ENCODE measurements at regions not wholly inside any gene's neighbourhood (a gene's known extent, or its start where the extent isn't known, plus 50 kb on each side); places are given as distances from the start of the nearest gene placed in this dataset.

DNA sequence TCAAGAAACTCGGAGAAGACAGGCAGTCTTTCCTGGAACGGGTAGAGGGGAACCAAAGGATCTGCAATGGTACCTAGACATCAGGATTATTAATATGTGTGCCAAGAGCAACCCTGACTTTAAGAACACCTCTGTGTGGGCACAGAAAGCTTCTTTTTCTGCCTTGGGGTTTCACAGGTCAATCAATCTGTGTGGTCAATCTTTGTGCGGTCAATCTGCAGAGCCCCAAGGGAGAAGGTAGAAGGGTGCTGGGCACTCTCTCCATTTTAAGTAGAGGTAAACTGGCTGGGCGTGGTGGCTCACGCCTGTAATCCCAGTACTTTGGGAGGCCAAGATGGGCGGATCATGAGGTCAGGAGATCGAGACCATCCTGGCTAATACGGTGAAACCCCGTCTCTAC lies 100.7 kb downstream of the ARF6 start:
- TF ChIP-seq, protein P1, sequence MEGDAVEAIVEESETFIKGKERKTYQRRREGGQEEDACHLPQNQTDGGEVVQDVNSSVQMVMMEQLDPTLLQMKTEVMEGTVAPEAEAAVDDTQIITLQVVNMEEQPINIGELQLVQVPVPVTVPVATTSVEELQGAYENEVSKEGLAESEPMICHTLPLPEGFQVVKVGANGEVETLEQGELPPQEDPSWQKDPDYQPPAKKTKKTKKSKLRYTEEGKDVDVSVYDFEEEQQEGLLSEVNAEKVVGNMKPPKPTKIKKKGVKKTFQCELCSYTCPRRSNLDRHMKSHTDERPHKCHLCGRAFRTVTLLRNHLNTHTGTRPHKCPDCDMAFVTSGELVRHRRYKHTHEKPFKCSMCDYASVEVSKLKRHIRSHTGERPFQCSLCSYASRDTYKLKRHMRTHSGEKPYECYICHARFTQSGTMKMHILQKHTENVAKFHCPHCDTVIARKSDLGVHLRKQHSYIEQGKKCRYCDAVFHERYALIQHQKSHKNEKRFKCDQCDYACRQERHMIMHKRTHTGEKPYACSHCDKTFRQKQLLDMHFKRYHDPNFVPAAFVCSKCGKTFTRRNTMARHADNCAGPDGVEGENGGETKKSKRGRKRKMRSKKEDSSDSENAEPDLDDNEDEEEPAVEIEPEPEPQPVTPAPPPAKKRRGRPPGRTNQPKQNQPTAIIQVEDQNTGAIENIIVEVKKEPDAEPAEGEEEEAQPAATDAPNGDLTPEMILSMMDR (conservative IDR thresholded peaks at IDR 0.05; ENCODE audit: low read length): no peak
- TF ChIP-seq EZH2phosphoT487 (IDR thresholded peaks at IDR 0.05; ENCODE audit: borderline replicate concordance, low read depth, low read length): no peak
